Mesenchymal stem cell (in vitro differentiated cells and primary cell): ENCODE measurements at regions not wholly inside any gene's neighbourhood (a gene's known extent, or its start where the extent isn't known, plus 50 kb on each side); places are given as distances from the start of the nearest gene placed in this dataset.
"Not testable (repeated sequence)": the region's sequence is repeated elsewhere in the genome, so short reads cannot be mapped to it uniquely, and the experiment has no call there.

Experiments
- DNase-seq: peaks from one replicate; pipeline ENCODE4 v3.0.0-alpha.2; 2013
- H2AFZ ChIP-seq: one replicate; pipeline ENCODE4 v1.6.1; 2013; ENCODE audit warnings: low read depth, mild to moderate bottlenecking, control low read depth, inconsistent platforms, low read length, moderate library complexity
- H2AK5ac ChIP-seq: 2 replicates; pipeline ENCODE4 v1.6.1; 2013; ENCODE audit warnings: low read length, moderate library complexity, mild to moderate bottlenecking, inconsistent platforms; ENCODE audit not compliant: severe bottlenecking
- H2BK120ac ChIP-seq: one replicate; pipeline ENCODE4 v1.6.1; 2013; ENCODE audit warnings: low read depth, mild to moderate bottlenecking, inconsistent platforms, low read length, moderate library complexity
- H2BK12ac ChIP-seq, 2 experiments: one replicate each; pipeline ENCODE4 v1.6.1; 2013; ENCODE audit warnings: inconsistent platforms in 2 of 2, low read length in 2 of 2, mild to moderate bottlenecking in 2 of 2, moderate library complexity in 2 of 2, control low read depth in 1 of 2
- H2BK15ac ChIP-seq: one replicate; pipeline ENCODE4 v1.6.1; 2013; ENCODE audit warnings: mild to moderate bottlenecking, low read depth, inconsistent platforms; ENCODE audit not compliant: poor library complexity, severe bottlenecking
- H2BK5ac ChIP-seq: 2 replicates; pipeline ENCODE4 v1.6.1; 2013; ENCODE audit warnings: low read depth, mild to moderate bottlenecking, low read length, control low read depth, inconsistent platforms; ENCODE audit not compliant: poor library complexity, severe bottlenecking
- H3K14ac ChIP-seq, 2 experiments: one replicate each; pipeline ENCODE4 v1.6.1; 2013; ENCODE audit warnings: inconsistent platforms in 2 of 2, low read length in 2 of 2, control low read depth in 1 of 2, mild to moderate bottlenecking in 1 of 2, moderate library complexity in 1 of 2
- H3K18ac ChIP-seq, 2 experiments: one replicate each; pipeline ENCODE4 v1.6.1; 2013; ENCODE audit warnings: inconsistent platforms in 2 of 2, low read length in 2 of 2, control low read depth in 1 of 2, low read depth in 1 of 2, mild to moderate bottlenecking in 1 of 2
- H3K23ac ChIP-seq, 2 experiments: one replicate each; pipeline ENCODE4 v1.6.1; 2013; ENCODE audit warnings: inconsistent platforms in 2 of 2, low read length in 2 of 2, mild to moderate bottlenecking in 2 of 2, moderate library complexity in 2 of 2, control low read depth in 1 of 2
- H3K27ac ChIP-seq: 2 replicates; pipeline ENCODE4 v1.5.1; 2013; ENCODE audit warnings: mild to moderate bottlenecking, moderate library complexity, low read length, control low read depth, inconsistent platforms; ENCODE audit not compliant: poor library complexity, severe bottlenecking
- H3K27me3 ChIP-seq, 2 experiments: 2 replicates each; pipeline versions ENCODE4 v1.6.1 to v1.7.0; 2013; ENCODE audit warnings: low read length in 2 of 2, mild to moderate bottlenecking in 2 of 2, moderate library complexity in 2 of 2, control low read depth in 1 of 2, inconsistent platforms in 1 of 2; ENCODE audit not compliant: control insufficient read depth in 1 of 2, insufficient read depth in 1 of 2
- H3K36me3 ChIP-seq, 2 experiments: 2 replicates each; pipeline versions ENCODE4 v1.6.1 to v1.7.0; 2013; ENCODE audit warnings: low read length in 2 of 2, control low read depth in 1 of 2, inconsistent platforms in 1 of 2, low read depth in 1 of 2, mild to moderate bottlenecking in 1 of 2; ENCODE audit not compliant: insufficient read depth in 2 of 2, control insufficient read depth in 1 of 2
- H3K4ac ChIP-seq, 2 experiments: one replicate each; pipeline ENCODE4 v1.6.1; 2013; ENCODE audit warnings: inconsistent platforms in 2 of 2, low read length in 2 of 2, mild to moderate bottlenecking in 2 of 2, moderate library complexity in 2 of 2, control low read depth in 1 of 2, low read depth in 1 of 2
- H3K4me1 ChIP-seq: 2 replicates; pipeline ENCODE4 v1.6.1; 2013; ENCODE audit warnings: low read depth, low read length, control low read depth; ENCODE audit not compliant: control insufficient read depth, insufficient read depth
- H3K4me2 ChIP-seq: 2 replicates; pipeline ENCODE4 v1.6.1; 2013; ENCODE audit warnings: low read length, mild to moderate bottlenecking, inconsistent platforms; ENCODE audit not compliant: poor library complexity, severe bottlenecking
- H3K4me3 ChIP-seq, 2 experiments: 2 replicates each; pipeline versions ENCODE4 v1.5.1 to v1.7.0; 2013; ENCODE audit warnings: low read length in 2 of 2, mild to moderate bottlenecking in 2 of 2, control low read depth in 1 of 2, low read depth in 1 of 2; ENCODE audit not compliant: insufficient read depth in 1 of 2
- H3K79me1 ChIP-seq: replicated peaks from 2 replicates; pipeline ENCODE4 v1.6.1; 2013; ENCODE audit warnings: mild to moderate bottlenecking, control low read depth, low read length, inconsistent platforms; ENCODE audit not compliant: poor library complexity, severe bottlenecking
- H3K9ac ChIP-seq: 2 replicates; pipeline ENCODE4 v1.7.0; 2013; ENCODE audit warnings: mild to moderate bottlenecking, low read length, moderate library complexity
- H3K9me3 ChIP-seq: 2 replicates; pipeline ENCODE4 v1.7.0; 2013; ENCODE audit warnings: mild to moderate bottlenecking, low read length; ENCODE audit not compliant: control insufficient read depth
- H4K8ac ChIP-seq: one replicate; pipeline ENCODE4 v1.6.1; 2013; ENCODE audit warnings: inconsistent platforms, mild to moderate bottlenecking, low read length, moderate library complexity
- H4K91ac ChIP-seq: one replicate; pipeline ENCODE4 v1.6.1; 2013; ENCODE audit warnings: mild to moderate bottlenecking, low read length, inconsistent platforms
- WGBS: methylation state at CpG from one replicate; pipeline ENCODE4 v1.1.7; 2013; ENCODE audit warnings: mixed read lengths; 5-methylcytosine and 5-hydroxymethylcytosine counted together

DNA sequence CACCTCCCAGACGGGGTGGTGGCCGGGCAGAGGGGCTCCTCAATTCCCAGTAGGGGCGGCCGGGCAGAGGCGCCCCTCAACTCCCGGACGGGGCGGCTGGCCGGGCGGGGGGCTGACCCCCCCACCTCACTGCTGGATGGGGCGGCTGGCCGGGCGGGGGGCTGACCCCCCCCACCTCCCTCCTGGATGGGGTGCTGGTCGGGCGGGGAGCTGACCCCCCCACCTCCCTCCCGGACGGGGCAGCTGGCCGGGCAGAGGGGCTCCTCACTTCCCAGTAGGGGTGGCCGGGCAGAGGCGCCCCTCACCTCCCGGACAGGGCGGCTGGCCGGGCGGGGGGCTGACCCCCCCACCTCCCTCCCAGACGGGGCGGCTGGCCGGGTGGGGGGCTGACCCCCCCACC is 148.8 kb upstream of the CCZ1B start:
- H3K18ac ChIP-seq, H3K14ac ChIP-seq, H3K27me3 ChIP-seq, H3K4me3 ChIP-seq, H3K9me3 ChIP-seq, H2BK12ac ChIP-seq, H3K79me1 ChIP-seq, H2BK5ac ChIP-seq, H3K4ac ChIP-seq, H3K36me3 ChIP-seq, H3K4me1 ChIP-seq, H2AK5ac ChIP-seq, DNase-seq, H4K91ac ChIP-seq, H2BK120ac ChIP-seq, H2AFZ ChIP-seq, H3K23ac ChIP-seq, H4K8ac ChIP-seq, H2BK15ac ChIP-seq, H3K4me2 ChIP-seq, H3K9ac ChIP-seq, H3K27ac ChIP-seq: not testable (repeated sequence)
- 100% methylated on average over 4 of the region's 27 CpGs for WGBS

DNA sequence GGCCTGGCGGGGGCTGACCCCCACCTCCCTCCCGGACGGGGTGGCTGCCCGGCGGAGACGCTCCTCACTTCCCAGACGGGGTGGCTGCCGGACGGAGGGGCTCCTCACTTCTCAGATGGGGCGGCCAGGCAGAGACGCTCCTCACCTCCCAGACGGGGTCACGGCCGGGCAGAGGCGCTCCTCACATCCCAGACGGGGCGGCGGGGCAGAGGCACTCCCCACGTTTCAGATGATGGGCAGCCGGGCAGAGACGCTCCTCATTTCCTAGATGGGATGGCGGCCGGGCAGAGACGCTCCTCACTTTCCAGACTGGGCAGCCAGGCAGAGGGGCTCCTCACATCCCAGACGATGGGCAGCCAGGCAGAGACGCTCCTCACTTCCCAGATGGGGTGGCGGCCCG is 149.3 kb upstream of the CCZ1B start:
- not testable (repeated sequence) for H3K9me3 ChIP-seq, H2BK12ac ChIP-seq, H2BK15ac ChIP-seq, DNase-seq, H4K8ac ChIP-seq, H2AK5ac ChIP-seq, H3K36me3 ChIP-seq, H3K4me2 ChIP-seq, H3K27me3 ChIP-seq, H3K4ac ChIP-seq, H3K18ac ChIP-seq, H2BK5ac ChIP-seq, H3K23ac ChIP-seq, H4K91ac ChIP-seq, H3K9ac ChIP-seq, H2AFZ ChIP-seq, H3K4me1 ChIP-seq, H3K27ac ChIP-seq, H3K4me3 ChIP-seq, H3K79me1 ChIP-seq, H2BK120ac ChIP-seq, H3K14ac ChIP-seq
- WGBS = 88% methylated on average over 23 of the region's 28 CpGs

DNA sequence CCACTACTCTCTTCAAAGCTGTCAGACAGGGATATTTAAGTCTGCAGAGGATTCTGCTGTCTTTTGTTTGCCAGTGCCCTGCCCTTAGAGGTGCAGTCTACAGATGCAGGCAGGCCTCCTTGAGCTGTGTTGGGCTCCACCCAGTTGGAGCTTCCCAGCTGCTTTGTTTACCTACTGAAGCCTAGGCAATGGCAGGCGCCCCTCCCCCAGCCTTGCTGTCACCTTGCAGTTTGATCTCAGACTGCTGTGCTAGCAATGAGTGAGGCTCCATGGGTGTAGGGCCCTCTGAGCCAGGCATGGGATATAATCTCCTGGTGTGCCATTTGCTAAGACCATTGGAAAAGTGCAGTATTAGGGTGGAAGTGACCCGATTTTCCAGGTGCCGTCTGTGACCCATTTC is 151.3 kb upstream of the CCZ1B start:
- not testable (repeated sequence) for H3K9me3 ChIP-seq, DNase-seq, H3K27me3 ChIP-seq, H2BK12ac ChIP-seq, H4K91ac ChIP-seq, H3K9ac ChIP-seq, H3K79me1 ChIP-seq, H3K23ac ChIP-seq, H3K4ac ChIP-seq, H2BK120ac ChIP-seq, H2AFZ ChIP-seq, H3K18ac ChIP-seq, H2BK15ac ChIP-seq, H3K36me3 ChIP-seq, H3K4me1 ChIP-seq, H2BK5ac ChIP-seq, H3K27ac ChIP-seq, H3K4me2 ChIP-seq, H3K4me3 ChIP-seq, H3K14ac ChIP-seq, H4K8ac ChIP-seq, H2AK5ac ChIP-seq
- 95% methylated on average over 3 of the region's 3 CpGs for WGBS

DNA sequence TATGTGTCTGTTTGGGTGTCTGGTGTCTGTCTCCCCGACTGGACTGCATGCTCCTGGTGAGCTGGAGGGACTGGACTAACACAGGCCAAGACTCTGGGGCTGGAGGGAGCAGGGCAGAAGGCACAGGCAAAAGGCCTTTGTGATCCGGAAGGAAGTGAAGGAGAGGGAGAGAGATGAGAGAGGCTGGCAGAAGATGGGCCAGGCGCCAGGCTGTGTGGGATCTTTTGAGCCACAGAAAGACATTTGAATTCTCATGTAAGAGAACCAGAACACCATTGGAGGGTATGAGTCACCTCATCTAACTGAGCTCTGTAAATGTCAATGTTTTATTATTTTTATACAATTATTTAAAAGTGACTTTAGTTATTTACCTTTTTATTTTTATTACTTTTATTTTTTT is 152.3 kb upstream of the CCZ1B start:
- not testable (repeated sequence) for H2BK15ac ChIP-seq, H4K91ac ChIP-seq, H3K36me3 ChIP-seq, H3K23ac ChIP-seq, H3K4me3 ChIP-seq, H3K4me2 ChIP-seq, H2BK120ac ChIP-seq, H2BK5ac ChIP-seq, H3K9ac ChIP-seq, H2BK12ac ChIP-seq, H3K18ac ChIP-seq, H3K14ac ChIP-seq, H2AFZ ChIP-seq, H2AK5ac ChIP-seq, H4K8ac ChIP-seq, H3K9me3 ChIP-seq, DNase-seq, H3K27me3 ChIP-seq, H3K4me1 ChIP-seq, H3K27ac ChIP-seq, H3K79me1 ChIP-seq, H3K4ac ChIP-seq
- 68% methylated on average over 2 of the region's 3 CpGs for WGBS
